Ovary (tissue), 7 donors: ENCODE measurements at regions not wholly inside any gene's neighbourhood (a gene's known extent, or its start where the extent isn't known, plus 50 kb on each side); places are given as distances from the start of the nearest gene placed in this dataset.

ENCODE experiments used
- DNase-seq, 5 donors: peaks; one replicate each; pipeline ENCODE4 v3.0.0-alpha.2; 2019 to 2020
- H3K27ac ChIP-seq, 2 donors: fragments of 200-600 bp; one replicate each; pipeline versions ENCODE4 v1.5.1 to v1.8.0; 2019 to 2022
- H3K27me3 ChIP-seq: fragments of 200-600 bp; one replicate; pipeline ENCODE4 v1.8.0; 2022
- H3K36me3 ChIP-seq: fragments of 200-600 bp; sonication (generic); one replicate; pipeline ENCODE4 v1.5.1; 2019
- H3K4me1 ChIP-seq: one replicate; pipeline ENCODE4 v1.8.1; 2013; ENCODE audit warnings: mild to moderate bottlenecking, moderate library complexity; ENCODE audit not compliant: insufficient read depth
- H3K4me3 ChIP-seq: fragments of 200-600 bp; sonication (generic); one replicate; pipeline ENCODE4 v1.5.1; 2017
- H3K9me3 ChIP-seq, 2 donors: fragments of 200-600 bp in 1 of 2; sonication (generic) in 1 of 2; one replicate each; pipeline versions ENCODE4 v1.5.1 to v1.8.1; 2013 to 2019; ENCODE audit warnings: mild to moderate bottlenecking in 1 of 2, moderate library complexity in 1 of 2
- CTCF ChIP-seq, 3 donors: fragments of 450-650 bp in 2 of 3; fragments of 200-600 bp in 1 of 3; IDR thresholded peaks; one replicate each; pipeline versions ENCODE4 v1.5.1 to v1.8.0; 2016 to 2022; ENCODE audit warnings: antibody characterized with exemption in 3 of 3, mild to moderate bottlenecking in 1 of 3
- EP300 ChIP-seq: sonication (generic); formaldehyde crosslinking; IDR thresholded peaks from one replicate; pipeline ENCODE4 v1.6.1; 2017; ENCODE audit warnings: antibody characterized with exemption
- POLR2A ChIP-seq: fragments of 450-650 bp; IDR thresholded peaks from one replicate; pipeline ENCODE4 v1.6.1; 2017; ENCODE audit warnings: antibody characterized with exemption, mild to moderate bottlenecking, moderate library complexity
- WGBS, 3 donors: extraction: QIAGEN DNeasy Blood & Tissue Kit in 1 of 3; methylation state at CpG; one replicate each; pipeline versions ENCODE4 v1.1.5 to v1.1.7; 2013 to 2017; 5-methylcytosine and 5-hydroxymethylcytosine counted together
- intact Hi-C, 4 donors: fragments of 100-400 bp; cut with DNase I; formaldehyde crosslinking; loops; one replicate each; pipeline versions ENCODE4 v1.11.0 to v1.15.1; 2022 to 2023
- donor health status: DM: no; HTN: no; CAD: no; lungs with moderate emphysema.
- donor health status: DM: no; HTN: no; CAD: no.
- donor health status: Bipolar disorder and iron deficiency.
- donor health status: DM: no; HTN: no; CAD: no.
- donor health status: DM: yes; HTN: yes; CAD: no.

GRCh38 chr2:5227062-5227699 lies 465.0 kb upstream of the SOX11 start:
- intact Hi-C loops = loop anchor here in 1 of 4 donors (2.0 kb wide), 1 partner anchor 16 kb away; no protein-coding TSS in a partner anchor
- Histone ChIP-seq H3K27ac (no peak overlapping the region), H3K9me3 (no peaks in the 10 kb centered on the region), H3K36me3 (no peaks in the 10 kb centered on the region), H3K4me3 (no peak overlapping the region), H3K4me1 (no peaks in the 10 kb centered on the region), H3K27me3 (no peaks in the 10 kb centered on the region)
- TF ChIP-seq EP300 (no peak), POLR2A (no peak), CTCF (IDR thresholded peaks at IDR 0.05) (no peak)
- no peak for DNase-seq
- 52 to 77% (median 54%) methylated on average over 4 of the region's 4 CpGs for WGBS, 3 donors

GRCh38 chr2:5229574-5229973 lies 462.6 kb upstream of the SOX11 start:
- no peak overlapping the region for H3K27ac ChIP-seq
- intact Hi-C loops = no loop called here
- no peak overlapping the region for H3K4me3 ChIP-seq
- 47 to 65% (median 56%) methylated on average over 2 of the region's 2 CpGs for WGBS, 3 donors
- H3K9me3 ChIP-seq = no peaks in the 10 kb centered on the region
- H3K4me1 ChIP-seq = no peaks in the 10 kb centered on the region
- TF ChIP-seq POLR2A (no peak), EP300 (no peak), CTCF (IDR thresholded peaks at IDR 0.05) (no peak)
- no peaks in the 10 kb centered on the region for H3K27me3 ChIP-seq
- DNase-seq = no peak
- no peaks in the 10 kb centered on the region for H3K36me3 ChIP-seq

- Histone ChIP-seq H3K9me3 (no peaks in the 10 kb centered on the region), H3K27me3 (no peaks in the 10 kb centered on the region), H3K36me3 (no peaks in the 10 kb centered on the region), H3K4me3 (no peak overlapping the region), H3K4me1 (no peaks in the 10 kb centered on the region), H3K27ac (no peak overlapping the region)
- no peak for DNase-seq
- intact Hi-C loops = no loop called here
- 76 to 82% (median 76%) methylated on average over 8 of the region's 8 CpGs for WGBS, 3 donors
- TF ChIP-seq CTCF (IDR thresholded peaks at IDR 0.05) (no peak), EP300 (no peak), POLR2A (no peak)
These were observed 461.7 kb upstream of the SOX11 start for GRCh38 chr2:5230444-5230843.

GRCh38 chr2:5230855-5231254 lies 461.3 kb upstream of the SOX11 start:
- no peak for DNase-seq
- TF ChIP-seq CTCF (IDR thresholded peaks at IDR 0.05) (no peak), EP300 (no peak), POLR2A (no peak)
- Histone ChIP-seq H3K36me3 (no peaks in the 10 kb centered on the region), H3K9me3 (no peaks in the 10 kb centered on the region), H3K27ac (no peak overlapping the region), H3K4me1 (no peaks in the 10 kb centered on the region), H3K27me3 (no peaks in the 10 kb centered on the region), H3K4me3 (no peak overlapping the region)
- 30 to 46% (median 31%) methylated on average over 3 of the region's 3 CpGs for WGBS, 3 donors
- intact Hi-C loops = no loop called here
